HG03060 (cell line): ENCODE measurements at regions not wholly inside any gene's neighbourhood (a gene's known extent, or its start where the extent isn't known, plus 50 kb on each side); places are given as distances from the start of the nearest gene placed in this dataset.
"Not testable (repeated sequence)": the region's sequence is repeated elsewhere in the genome, so short reads cannot be mapped to it uniquely, and the experiment has no call there.

Experiments used
- ATAC-seq: cut with Tn5 transposase; IDR thresholded peaks from one replicate; pipeline ENCODE4 v1.9.1; 2021; ENCODE audit warnings: low read depth, moderate number of reproducible peaks; ENCODE audit not compliant: unreplicated experiment

DNA sequence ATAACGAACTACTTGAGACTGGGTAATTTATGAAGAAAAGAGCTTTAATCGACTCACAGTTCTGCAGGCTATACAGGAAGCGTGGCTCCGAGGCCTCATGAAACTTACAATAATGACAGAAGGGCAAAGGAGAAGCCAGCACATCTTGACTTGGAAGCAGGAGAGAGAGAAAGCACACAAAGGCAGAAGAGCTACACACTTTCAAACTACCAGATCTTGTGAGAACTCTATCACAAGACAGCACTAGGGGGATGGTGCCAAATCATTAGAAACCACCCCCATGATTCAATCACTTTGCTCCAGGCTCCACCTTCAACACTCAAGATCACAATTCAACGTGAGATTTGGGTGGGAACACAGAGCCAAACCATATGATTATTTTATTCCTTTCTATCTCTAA, 655.9 kb upstream of the SYT4 start:
- no peak for ATAC-seq

DNA sequence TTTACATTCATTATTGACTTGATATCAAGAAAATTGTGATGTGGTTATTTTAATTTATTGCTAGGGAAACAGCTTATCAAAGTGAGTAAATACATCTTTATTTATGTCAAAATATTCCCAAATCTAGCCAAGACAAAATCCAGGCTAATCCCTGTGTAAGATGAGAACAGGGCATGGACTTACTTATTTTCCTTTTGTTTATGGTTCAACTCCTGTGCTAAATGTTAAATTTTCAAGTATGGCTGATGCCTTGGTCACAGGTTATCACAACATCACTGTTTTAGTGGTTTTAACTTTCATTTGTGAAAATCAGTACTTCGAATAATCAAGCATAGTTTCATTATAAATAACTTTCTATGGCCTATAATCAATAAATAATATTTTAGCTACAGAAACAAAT, 657.0 kb upstream of the SYT4 start:
- ATAC-seq = no peak

DNA sequence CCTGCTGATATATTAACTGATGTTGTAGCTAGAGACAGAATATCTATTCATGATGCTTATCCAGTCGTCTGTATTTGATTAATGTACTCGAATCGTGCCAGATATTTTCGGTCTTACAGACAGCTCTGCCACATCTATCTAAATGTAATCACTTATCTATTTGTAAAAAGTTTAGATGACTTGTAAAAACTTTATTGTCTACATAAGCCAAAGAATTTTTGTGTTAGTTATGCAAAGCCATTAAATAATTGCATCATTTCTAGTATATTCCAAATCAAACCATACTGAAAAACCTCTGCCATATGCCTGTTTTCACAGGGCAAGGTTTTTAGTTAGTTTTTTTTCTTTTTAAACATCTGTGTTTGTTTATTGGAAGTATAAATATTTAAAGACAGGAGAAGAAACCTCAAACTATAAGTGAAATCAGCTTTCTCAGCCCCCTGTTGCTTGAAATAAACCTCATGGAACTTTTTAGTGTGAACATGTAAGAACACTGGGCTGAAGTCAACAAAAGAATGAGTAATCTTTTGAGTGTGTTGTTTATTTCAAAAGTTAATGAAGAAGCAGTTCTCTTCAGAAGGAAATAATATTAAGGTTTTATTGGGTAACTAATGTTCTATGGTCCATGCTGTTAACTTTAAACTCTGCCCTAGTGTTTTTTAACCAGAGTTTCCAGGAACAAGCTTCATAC, 657.6 kb upstream of the SYT4 start:
- ATAC-seq = no peak

DNA sequence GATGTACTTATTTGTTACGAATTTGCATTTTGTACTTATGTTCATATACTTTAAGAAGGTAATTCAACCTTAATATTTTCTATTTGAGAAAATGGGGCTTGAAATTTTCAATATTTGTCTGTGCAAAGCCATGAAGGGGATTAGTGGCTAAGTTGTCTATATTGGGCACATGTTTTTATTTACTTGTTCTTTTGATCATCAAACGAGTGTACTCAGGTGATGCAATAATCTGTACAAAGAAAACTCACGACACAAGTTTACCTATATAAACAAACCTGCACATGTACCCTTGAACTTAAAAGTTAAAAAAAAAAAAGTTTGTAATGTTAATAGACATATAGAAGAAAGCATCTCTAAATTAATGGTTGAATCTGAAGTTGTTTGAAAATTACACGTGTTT, 658.9 kb upstream of the SYT4 start:
- no peak for ATAC-seq

DNA sequence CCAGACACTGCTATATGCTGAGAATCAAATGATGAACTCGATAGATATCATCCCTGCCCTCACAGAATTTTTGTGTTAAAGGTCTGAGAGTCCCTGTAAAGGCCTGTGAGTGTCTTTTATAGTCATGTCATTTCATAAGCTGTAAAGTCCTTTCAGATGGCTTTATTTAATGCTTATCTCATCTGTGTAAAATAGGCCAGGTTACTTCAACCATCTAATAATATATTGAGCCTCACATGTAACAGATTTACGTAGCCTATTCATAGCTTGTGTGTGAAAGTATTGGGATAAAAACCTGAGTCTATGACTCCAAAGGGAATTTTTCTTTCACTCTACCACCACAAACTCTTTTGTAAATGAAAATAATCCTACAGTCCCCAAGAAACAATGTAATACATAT, 672.0 kb upstream of the SYT4 start:
- no peak for ATAC-seq

DNA sequence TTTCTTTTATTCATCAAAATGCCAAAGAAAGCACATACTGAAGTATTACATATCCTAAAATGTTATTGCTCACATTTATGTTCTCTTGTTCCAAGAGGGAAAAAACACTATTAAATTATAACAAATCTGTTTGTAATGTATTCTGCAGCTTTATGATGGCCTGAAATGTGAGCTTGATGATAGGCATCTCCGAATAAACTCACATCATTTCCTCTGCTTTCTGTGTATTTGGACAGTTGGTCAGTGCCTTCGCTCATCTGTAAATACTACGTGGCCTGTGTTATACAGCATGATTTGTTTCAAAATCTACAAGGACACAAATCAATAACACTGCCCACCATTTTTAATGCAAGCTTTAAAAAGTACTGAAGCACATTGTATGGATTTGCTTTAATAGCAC, 672.8 kb upstream of the SYT4 start:
- ATAC-seq = no peak

DNA sequence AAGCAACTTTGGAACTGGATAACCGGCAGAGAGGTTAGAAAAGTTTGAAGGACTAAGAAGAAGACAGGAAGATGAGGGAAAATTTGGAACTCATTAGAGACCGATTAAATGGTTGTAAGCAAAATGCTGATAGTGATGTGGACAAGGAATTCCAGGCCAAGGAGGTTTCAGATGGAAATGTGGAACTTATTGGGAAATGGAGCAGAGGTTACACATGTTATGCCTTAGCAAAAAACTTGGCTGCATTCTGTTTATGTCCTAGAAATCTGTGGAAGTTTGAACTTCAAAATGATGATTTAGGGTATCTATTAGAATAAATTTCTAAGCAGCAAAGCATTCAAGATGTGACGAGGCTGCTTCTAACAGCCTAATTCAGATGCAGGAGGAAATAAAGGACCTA, 675.1 kb upstream of the SYT4 start:
- ATAC-seq = no peak

DNA sequence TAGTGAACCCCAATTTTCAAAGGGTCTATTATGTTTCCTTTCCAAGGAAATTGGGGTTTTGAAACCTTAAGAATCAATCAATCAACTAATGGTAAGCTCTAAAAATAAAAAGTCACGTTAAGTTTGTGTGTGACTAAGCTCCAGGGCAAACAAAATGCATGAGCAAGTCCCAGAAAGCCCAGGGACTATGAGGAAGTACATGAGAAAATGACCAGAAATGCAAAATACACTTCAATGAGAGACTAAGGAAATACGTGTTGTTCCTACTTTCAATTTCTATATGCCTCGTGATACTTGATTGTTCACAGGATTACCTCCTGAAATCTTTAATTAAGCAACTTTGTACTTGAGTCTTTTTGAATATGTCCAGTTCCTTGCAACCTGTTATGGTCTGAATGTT, 684.4 kb upstream of the SYT4 start:
- no peak for ATAC-seq

DNA sequence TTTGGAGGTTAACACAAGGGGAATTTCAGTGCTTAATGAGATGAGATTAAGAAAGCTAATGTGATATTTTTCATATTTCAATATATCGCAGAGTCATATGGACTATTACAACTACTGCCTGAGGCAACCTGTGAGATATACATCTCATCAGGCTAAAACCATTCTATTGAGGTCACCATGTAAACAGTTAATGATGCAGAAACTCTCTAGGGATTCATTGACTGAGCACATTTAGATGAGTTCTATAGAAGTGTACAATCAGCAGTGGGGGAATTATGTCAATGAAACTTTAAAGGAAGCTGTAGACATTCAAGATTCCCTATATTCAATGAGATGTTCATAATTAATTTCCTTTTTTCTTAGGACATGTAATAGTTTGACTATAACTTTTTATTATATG, 687.4 kb upstream of the SYT4 start:
- ATAC-seq = no peak

DNA sequence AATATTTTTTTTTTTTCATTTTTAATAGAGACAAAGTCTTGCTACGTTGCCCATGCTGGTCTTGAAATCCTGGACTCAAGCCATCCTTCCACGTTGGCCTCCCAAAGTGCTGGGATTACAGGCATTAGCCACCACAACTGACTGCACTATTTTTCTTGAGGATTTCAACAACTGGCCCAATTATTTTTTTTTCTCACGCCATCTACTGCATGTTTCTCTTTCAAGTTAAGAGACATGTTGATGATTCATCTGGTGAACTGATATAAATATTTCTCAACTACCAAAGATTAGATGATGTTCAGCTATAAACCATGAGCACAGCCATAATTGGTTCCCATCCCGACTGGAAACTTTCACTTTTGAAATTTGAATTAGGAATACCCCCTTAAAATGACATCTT, 688.4 kb upstream of the SYT4 start:
- ATAC-seq = no peak

DNA sequence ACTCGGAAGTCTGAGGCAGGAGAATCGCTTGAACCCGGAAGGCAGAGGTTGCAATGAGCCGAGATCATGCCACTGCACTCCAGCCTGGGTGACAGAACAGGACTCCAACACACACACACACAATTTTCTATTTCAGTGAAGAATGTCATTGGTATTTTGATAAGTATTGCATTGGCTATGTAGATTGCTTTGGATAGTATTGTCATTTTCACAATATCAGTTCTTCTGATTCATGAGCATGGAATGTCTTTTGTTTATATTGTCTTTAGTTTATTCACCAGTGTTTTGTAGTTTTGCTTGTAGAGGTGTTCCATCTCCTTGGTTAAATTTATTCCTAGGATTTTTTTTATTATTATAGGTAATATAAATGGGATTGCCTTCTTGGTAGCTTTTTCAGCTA, 693.4 kb upstream of the SYT4 start:
- ATAC-seq = no peak

DNA sequence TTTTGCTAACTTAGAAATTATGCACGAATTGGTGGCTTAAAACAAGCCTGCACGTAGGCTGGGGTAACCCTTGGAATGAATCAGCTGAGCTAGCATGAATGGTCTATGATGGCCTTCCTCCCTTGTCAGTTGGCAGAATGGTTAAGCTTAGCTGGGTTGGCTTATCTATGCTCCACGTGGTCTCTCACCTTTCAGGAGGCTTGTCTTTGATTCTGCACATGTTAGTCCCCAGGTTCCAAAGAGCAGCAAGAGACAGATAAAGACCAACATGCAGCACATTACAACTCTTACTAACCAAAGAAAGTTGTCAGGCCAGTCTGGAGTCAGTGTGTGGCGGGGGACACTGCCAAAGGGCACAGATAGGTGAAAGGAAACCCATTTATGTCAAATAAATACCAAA, 700.9 kb upstream of the SYT4 start:
- ATAC-seq = no peak

DNA sequence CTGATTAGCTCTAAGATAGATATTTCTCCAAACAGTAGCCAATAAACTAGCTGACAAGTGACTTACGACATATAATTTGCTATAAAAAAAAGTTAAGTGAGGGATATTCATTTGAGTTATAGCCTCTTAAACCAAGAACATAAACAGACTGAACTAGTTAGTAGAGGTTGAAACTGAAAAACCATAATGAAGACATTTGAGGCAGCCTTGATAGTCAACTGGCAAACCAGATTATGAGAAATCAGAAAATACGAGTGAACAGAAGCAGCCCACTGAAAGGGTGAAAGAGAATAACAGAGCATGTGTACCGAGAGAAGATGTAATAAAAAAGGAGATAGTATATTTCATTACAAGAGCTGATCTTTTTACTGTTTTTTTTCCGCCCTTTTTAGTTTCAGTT, 698.1 kb upstream of the SETBP1 start:
- no peak for ATAC-seq

DNA sequence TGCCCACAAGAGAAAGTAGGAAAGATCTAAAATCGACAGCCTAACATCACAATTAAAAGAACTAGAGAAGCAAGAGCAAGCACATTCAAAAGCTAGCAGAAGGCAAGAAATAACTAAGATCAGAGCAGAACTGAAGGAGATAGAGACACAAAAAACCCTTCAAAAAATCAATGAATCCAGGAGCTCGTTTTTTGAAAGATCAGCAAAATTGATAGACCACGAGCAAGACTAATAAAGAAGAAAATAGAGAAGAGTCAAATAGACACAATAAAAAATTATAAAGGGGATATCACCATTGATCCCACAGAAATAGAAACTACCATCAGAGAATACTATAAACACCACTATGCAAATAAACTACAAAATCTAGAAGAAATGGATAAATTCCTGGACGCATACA, 693.6 kb upstream of the SETBP1 start:
- ATAC-seq = not testable (repeated sequence)

DNA sequence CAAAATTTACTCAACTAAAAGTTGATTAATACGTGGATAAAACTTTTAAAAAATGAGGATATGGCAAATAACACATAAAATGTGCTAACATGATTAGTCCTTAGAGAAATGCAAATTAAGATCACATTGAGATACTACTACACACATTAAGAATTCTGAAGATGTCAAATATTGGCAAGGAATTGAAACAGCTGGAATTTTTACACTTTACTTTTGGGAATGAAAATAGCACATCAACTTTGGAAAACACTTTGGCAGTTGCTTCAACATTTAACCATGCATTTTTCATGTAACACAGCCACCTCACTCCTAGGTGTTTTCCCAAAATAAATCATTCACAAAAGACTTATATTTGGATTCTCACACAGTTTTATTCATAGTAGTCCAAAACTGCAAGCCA, 687.9 kb upstream of the SETBP1 start:
- ATAC-seq = no peak

DNA sequence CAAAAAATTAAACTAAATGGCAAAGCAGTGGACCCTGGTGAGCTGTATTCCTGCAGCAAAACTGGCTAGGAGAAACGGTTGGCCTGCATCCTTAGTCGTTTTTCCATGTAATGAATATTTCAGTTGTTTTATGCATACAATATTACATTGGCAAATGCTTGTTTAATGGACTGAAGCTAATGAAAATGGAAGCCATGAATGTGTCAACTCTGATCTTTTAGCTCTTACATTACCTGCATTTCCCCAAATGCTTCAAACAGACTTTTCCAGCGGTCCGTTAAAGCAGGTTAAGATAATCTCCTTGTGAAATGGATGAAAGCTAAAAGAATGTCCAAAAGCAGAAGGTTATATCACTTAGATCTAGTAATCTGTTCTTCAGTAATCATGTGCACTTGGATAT, 686.3 kb upstream of the SETBP1 start:
- no peak for ATAC-seq

DNA sequence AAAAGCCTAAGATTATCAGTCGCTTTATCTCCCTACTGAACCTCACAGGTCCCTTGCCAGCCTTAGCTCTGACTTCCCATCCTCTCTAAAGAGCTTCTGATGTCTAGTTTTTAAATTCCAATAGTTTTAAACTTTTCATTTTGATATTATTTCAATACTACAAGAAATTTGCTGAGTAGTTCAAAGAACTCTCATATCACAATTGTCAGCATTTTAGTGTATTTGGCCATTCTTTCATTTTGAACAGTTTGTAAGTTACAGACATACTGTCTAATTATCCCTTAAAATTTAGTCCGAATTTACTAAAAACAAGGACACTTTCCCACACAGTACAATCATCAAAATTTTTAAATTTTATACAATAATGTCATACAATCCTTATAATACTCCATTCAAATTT, 666.8 kb upstream of the SETBP1 start:
- no peak for ATAC-seq

DNA sequence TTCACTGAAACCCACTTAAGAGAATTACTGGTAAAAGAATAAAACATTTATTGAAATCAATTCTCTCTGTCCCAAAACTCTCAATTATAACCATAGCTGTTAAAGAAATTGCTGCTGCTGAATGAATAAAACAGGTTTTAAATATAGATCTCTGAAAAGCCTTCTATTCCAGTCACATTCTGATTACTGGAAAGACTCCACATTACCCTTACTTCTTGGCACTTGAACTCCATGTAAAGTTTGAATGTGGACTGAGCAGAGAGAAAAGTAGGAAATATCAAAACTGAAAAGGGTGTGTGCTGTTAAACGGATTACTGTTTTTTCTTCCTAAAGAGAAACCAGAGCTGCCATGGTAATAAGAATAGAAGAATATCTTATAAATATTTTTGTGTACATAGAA, 655.3 kb upstream of the SETBP1 start:
- ATAC-seq = no peak

DNA sequence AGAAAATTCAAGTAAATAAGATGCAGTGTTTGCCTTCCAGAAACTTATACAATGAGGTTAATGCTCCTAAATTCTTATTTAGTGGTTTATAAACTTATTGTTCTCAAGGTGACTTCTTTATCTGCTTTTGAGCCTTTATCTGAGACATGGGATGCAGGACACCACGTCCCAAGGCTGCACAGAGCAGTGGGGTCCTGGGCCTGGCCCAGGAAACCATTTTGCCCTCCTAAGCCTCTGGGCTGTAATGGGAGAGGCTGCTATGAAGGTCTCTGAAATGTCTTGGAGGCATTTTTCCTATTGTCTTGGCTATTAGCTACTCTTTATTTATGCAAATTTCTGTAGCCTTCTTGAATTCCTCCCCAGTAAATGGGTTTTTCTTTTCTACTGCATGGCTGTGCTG, 652.6 kb upstream of the SETBP1 start:
- ATAC-seq = no peak

DNA sequence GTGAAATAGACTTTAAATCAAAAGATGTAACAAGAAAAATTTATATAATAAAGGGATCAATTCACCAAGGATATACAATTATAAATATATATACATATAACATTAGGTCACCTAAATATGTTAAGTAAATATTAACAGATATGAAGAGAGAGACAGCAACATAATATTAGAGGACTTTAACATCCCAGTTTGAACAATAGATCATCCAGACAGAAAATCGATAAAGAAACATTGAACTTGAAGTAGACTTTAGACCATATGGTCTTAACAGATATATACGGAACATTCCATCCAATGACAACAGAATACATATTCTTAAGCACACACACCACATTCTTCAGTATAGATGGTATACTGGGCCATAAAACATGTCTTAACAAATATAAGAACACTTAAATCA, 649.6 kb upstream of the SETBP1 start:
- ATAC-seq = no peak

DNA sequence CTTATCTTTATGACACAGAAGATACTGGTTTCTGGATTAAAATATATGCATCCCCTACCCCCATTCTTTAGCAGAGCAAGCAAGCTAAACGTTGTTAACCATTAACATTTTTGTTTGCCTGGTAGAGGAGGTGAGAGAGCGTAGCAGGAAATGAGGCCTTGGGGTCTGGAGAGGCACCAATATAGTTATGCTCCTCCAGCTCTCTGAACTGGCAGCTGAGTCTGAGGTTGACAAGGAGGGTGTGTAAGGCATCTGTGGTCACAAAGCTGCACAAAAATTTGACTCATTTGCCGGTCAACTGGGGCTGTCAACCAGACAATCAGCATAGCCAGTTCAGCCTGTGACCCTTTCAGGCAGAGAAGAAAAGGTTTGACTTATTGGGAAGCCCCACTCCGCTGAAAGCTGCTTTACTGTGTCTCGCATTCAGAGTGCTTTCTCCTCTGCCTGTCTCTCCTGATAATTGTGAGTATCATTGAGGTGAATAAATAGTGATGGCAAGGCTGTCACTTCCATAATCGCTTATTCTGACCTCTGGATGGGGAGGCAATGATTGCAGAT, 647.5 kb upstream of the SETBP1 start:
- ATAC-seq = no peak

DNA sequence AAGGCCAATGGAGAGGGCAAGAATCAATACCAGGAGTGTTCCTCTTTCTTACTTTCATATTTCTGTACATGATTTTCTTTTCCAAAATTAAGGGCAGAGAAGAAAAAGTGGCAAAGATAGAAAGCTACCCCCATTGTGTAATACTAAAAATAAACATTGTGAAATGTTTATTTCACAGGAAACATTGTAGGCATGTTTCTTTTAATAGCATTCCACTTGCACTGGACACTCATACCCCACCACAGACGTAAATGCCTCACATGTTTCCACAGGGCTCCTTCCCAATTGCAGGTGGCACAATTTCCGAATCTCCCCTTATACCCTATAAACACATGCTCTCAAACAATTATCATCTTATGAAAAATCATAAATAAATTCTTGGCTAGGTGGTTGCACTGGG, 645.1 kb upstream of the SETBP1 start:
- no peak for ATAC-seq

DNA sequence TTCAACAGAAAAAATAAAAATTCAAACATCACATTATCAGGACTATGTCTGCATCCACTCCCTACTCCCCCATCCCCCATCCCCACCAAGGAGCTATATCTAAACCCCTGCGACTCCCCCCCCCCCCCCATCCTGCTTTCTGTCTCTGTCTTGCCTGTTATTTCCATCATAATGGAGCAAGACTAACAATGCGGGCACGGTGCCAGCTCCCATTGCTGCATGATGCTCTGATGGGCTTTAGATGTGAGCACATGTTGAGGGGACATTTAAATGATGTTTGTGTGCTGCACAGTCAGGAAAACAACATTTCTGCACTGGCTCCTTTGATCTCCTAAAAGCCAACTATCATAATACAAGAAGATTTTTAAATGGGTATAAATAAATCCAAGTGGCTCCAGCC, 644.2 kb upstream of the SETBP1 start:
- no peak for ATAC-seq
